NCI-H524 (cell line): ENCODE measurements at regions not wholly inside any gene's neighbourhood (a gene's known extent, or its start where the extent isn't known, plus 50 kb on each side); places are given as distances from the start of the nearest gene placed in this dataset.

Experiments
- DNase-seq, 2 experiments: peaks; one replicate each; lab custom pipeline; 2025; lab: John Stamatoyannopoulos, UW

DNA sequence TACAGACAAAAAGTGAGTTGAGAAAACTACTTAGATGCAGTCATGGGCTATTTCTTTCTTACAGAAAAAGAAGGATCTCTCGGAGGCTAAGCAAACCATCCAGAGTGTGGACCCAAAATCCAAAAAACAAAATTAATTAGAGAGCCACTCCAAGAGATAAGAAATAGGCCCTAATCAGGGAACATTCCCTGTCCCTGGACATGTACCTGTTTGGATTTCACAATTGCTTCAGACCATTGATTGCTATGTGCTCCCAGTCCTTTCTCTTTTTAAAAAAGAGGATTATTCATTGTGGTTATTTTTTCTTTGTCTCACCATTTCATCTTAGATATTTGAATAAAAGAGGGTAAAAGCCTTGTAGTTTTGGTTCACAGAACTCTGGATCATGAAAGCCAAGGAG is 549.9 kb downstream of the ETNK1 start:
- DNase-seq = no peak

DNA sequence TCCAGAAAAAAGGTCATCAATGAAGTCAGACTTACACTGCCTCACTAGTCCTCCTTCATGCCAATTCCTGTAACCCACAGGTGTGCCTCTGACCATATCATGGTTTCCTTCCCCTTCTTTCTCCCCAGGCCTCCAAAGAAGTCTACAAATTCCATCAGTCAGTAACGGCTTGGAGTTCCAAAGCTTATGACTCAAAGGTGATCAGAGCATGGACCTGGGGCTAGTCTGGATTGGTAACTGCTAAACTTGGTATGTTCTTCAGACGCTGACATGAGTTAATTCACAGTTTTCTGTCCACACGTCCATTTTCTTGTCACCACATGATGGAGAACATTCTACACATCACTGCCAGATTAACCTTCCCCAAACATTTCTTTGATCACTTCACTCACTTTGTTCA is 560.4 kb downstream of the ETNK1 start:
- DNase-seq = no peak

DNA sequence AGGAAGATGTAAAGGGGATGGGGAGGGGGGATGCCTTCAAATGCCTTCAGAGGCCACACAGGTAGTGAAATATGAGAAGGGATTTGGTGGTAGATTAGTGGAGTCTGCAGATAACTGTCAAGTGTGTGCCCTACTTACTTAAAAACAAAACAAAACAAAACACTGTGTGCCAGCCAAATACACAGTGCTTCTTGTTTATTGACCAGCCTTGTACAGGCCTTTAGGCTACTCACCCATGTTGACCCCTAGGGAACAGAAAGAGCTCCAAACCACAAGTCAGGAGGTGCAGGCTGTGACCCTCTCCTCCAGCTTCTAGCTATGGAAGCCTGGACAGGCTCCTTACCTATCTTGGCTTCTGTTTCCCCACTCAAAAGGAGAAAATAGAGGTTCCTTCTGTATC is 562.0 kb downstream of the ETNK1 start:
- DNase-seq = no peak

DNA sequence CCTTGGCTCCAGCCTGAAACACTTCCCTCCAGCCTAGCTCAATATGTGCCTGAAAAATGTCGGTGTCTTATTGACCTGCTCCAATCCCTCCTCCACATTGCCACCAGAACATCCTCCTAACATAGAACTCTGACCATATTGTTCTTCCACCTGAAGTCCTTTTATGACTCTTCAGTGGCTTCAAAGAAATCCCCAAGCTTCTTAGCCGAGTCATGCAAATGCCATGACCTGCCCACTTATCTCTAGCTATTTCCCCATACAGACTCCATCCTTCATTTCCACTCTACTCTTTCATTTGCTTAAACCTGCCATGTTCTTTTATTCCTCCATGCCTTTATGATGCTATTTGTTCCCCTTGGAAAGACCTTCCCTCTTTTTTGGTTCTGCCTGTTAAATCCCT is 568.6 kb downstream of the ETNK1 start:
- no peak for DNase-seq

DNA sequence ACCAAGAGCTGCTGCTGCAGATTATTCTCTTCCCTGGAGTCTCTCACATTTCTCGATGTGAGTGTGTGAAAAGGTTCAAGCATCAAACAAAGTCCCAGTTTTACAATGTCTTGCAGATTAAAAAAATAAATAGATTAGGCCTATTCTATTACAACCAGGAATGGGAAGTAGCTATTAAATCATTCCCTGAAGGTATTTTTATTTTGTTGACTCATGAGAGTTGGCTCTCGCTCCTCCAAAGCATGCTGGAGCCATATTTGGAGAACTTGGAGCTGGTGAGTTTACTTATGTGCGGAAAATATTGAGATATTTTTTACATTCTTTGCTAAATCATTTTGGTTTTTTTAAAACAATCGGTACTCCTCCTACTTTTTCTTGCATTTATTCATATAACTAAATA is 572.3 kb downstream of the ETNK1 start:
- no peak for DNase-seq

DNA sequence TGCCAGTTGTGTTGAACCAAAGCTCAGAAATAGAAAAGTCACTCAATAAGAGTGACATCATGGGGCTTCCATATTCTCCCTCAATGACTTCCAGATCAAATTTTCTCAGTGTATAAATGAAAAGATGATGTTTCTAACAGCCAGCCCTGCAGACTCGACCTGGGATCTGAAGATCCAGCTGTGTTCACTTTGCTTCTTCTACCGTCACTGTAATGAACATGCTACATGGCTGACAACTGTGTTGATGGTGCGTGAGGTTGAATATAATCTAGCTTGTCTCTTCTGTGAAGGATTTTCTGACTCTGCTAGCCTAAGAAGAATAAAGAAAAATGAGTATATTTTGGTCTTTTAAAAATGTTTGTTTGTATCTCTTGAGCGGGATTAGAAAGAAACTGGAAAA is 577.8 kb downstream of the ETNK1 start:
- DNase-seq = no peak

DNA sequence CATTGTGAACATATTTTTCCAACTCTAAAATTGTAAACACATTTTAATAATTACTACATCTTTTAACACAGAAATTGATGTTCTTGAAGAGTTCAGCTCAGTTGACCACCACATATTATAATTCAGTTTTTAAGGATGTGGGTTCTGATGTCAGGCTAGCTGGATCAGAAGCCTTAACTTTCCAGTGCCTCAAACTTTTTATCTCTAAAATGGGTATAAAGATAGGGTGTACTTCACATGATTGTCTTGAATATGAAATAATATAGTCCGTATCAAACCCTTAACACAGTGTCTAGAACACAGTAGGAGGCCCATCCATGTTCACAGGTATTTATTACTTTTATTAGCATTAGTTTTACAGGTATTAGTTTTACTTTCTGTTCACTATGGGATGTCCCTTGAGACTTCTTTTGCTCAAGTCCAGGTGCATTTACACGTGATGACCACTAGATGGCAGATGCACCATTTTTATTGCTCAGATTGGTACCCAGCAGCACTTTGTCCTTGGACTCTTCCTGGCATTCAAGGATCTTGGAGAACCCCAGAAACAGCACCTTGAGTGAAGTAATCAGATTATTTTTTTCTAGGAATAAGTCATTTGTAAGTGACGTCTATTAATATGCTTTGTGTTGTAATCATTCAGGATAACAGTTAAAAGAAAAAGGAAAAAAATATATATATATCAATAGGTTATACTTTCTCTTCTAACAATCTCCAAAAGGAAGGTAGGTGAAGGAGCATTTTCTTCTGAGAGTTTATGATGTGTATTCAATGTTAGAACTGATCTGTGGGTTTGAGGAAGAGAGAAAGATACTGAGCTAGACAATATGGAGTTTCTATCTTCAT is 580.2 kb downstream of the ETNK1 start:
- DNase-seq = peak; percentile 45 to 73

DNA sequence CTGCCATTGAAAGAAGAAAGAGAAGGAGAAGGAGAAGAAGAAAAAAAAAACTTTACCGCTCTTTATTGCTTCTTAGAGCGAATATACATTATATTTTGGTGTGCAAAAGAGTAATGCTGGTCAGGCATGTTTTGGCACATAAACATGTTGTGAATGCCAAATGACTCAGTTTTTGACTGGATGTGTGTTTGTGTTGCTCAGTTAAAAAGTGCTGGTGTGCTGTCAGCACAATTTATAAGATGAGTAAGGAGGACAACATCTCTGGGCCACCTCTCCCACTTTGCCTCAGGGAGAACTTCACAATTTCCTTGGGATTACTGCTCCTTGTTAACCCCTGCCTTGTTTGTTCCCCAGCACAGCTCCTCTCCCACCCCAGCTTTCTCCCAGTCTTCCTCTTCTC is 584.8 kb downstream of the ETNK1 start:
- no peak for DNase-seq

DNA sequence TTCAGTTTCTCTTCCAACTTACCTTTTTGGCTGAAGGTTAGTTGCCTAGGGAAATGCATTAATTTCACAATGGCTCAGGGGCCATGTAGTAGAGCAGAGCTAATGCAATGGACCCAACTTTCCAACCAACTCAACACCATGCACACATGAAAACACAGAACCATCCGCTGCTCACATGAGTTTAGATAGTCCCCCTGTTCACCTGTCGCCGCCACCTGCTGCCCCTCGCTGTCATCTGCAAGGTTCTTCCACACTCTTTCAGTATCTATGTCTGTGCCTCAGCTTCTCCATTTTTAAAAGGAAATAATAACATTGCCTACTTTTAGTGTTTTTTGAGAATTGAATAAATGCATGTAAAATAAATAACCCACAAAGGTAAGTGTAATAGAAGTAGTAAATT is 585.6 kb downstream of the ETNK1 start:
- no peak for DNase-seq

DNA sequence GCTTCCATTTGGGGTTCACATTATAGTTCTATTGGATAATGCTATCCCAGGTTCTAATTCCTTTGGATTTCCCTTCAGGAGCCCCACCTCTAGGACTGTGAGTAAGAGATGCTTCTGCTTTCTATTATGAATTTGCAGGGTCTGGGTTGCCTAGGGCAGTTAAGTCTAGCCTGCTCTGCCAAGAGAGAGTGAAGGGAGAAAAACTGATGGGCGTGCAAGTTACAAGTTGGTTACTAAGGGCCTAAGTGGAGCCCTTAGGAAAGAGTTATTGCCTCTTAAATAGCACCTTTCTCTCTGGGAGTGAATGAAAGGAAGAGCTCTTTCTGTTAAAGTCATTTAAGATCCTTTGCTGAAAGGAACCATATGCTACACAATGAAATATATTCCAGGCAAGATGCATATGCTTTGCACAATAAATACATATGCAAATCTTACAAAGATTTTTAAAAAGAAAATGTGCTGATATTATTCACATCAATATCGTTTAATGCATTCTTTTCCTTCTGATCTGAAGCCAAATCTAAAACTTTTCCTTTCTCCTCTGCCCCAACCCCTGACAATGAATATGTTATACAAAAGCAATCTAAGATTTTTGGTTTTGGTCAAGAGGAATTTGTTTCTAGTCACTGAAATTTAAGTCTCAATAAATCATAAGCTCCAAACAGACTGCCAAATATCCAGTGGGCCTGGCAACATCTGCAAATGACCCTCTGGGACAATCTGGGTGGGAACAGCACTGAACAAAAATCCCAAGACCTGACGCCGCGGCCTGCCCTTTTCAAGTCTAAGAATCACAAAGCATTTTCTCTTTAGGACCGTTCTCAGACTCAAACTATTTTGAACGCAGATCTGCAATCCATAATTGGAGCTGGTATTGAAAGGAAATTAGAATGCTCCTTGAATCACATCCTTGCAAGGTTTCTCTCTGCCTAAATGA is 586.7 kb downstream of the ETNK1 start:
- DNase-seq = no peak

DNA sequence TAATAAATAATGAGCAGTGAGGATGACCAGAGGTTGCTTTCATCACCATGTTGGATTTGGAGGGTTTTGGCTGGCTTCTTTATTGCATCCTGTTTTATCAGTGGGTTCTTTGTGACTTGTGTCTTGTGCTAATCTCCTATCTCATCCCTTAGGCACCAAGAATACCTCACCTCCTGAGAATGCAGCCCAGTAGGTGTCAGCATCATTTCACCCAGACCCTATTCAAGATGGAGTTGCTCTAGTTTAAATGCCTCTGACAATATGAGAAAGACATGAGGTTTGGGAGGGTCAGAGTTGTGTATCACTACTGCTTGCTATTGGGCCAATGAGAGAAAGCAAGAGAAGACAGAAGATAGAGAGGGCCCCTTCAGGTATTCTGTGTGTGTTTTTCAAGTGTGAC is 592.2 kb downstream of the ETNK1 start:
- peak; percentile 28 to 31 for DNase-seq

DNA sequence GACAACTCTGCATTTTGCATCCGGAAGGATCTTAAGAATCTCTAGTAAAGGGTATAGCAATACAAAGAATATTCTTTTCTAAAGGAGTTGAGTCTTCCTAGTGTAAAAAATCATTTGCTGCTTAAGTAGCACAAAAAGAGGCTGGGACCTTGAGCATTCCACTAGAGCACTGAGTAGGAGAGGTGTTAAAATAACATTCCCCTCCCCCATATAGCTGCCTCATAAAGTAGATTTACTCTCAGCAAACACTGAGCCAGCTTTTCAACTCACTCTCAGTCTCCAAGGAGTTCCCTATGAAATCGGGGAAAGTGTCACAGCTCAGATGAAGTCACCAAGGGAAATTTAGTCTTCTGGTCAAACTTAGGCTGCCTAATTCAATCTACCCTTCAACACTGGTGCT is 592.7 kb downstream of the ETNK1 start:
- no peak for DNase-seq

DNA sequence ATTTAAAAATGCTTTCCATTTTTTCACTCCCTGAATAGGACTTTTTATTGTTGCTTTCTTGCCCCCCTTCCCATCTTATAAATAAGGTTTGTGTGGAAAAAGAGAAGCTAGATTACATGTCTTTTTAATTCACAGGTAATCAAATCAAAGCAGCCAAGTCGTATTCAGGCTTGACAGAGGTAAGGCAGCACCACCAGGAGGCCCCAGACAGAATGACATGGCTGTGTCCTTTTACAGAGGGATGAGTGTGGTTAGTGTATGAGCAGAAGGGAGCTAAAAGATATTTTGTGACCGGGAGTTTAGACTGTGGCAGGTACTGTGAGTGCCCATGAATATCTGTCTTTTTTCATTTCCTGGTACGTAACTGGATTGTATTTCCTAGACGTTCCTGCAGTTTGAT is 596.1 kb downstream of the ETNK1 start:
- DNase-seq = peak in 1 of 2 experiments; percentile 32

DNA sequence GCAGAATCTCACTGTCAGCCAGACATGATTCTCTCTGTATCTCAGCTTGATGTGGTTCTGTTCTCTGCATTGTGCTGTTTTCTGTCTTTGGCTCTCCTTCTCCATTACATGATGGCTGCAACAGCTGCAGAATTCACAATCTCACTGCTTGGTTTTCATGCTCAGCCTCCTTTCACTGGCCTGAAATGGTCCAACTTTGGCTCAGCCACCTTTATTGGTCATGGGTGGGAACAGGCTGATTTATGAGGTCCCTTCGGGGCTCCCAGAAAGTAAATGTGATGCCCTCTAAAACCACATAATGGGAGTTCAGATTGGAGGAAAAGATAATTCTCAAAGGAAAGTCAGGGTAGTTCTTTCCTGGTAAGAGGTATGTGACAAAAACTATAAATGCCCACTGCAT is 597.0 kb downstream of the ETNK1 start:
- no peak for DNase-seq

DNA sequence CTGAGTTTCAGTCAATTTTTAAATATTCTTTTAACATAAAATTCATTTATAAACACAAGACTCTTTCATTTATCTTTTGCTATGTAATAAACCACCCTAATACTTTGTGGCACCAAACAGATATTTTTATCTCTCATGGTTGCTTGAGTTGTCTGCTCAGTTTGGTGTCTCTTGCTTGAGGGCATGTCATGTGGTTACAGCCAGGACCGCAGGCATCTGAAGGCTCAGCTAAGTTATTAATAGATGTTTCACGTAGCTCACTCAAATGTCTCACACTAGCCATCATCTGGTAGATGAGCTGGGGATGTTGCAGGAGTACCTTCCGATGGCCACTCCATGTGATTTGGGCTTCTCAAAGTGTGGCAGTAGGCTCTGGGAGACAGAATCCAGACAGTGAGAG is 597.8 kb downstream of the ETNK1 start:
- DNase-seq = no peak

DNA sequence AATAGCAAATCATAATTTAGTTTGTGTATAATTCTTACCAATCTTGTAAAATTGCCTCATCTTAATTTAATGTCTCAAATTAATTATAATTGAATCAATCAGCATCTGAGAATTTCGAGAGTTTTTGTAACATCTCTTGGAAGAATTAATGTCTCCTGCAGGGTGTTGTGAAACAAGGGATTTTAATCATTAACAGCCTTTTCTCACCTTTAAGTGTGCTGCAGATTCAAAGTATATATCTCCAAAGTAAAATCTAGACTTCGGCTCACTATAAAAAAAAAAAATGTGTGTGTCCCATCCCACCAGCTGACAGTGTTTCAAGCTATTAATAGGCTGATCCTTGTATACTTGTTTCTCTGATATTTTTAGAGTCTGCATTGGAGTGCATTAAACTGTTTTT is 603.1 kb downstream of the ETNK1 start:
- DNase-seq = no peak

DNA sequence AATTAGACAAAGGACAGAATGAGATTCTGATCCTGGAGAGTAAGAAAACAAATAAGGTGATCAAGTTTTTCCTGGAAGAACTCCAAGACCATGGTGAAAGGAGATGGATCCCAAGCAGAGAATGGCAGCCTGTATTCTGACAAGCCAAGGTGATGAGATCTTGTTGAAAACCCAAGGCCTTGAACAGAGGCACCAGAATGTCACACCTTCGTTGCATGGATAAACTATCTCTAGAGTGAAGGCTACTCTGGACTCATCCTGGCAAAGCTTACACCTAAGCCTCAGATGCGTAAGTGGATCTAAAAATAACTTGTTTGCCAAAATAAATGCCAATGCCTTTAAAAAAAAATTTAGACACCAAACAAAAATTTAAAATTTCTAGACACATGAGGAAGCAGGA is 605.9 kb downstream of the ETNK1 start:
- no peak for DNase-seq

DNA sequence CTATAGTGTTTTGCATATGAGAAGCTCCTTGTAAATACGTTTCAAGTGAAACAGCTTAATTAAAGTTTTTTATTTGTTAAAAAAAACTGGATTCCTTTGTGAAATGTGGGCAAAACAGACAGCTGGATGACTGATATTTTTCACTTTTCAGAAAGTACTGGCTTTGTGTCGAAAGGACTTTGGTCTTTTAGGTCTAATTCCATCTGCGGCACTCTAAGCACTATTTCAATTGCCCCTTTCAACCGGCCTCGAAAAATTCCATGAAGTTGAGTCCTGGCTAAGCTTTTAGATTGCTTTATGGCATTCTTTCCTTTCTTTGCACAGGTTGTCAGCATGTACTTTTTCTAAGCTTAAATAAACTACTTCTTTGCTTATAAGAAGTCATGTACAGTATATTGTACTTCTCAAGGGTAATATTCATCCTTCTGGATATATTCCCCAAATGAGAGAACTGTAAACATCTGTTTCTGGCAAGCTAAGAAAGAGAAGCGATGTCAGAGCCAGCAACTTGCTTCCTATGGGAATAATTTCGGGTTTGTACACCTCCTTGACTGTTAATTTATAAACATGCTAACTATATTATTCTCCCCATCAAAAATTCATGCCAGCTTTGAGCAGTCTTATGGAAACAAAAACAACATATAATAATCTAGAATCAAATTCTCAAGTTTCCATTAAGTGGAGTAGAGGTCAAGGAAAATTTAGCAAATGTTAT is 611.3 kb downstream of the ETNK1 start:
- no peak for DNase-seq

DNA sequence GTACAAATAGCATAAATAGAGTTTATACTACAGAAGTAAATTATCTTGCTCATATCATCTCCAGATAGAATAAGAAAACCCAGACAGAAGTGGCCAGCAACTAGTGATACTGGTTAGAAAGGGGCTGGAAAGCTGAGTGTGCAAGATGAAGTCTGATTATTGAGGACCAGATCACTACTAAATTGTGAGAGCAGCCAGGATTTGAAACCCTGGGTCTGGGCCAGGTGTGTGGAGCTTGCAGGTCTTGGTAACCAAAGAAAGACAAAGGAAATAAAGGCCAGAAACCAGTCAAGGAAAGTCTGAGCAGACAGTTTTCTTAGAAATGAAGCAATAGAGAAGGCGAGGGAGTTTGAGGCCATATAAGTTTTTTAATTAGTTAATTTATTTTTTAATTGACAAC is 611.8 kb downstream of the ETNK1 start:
- no peak for DNase-seq

DNA sequence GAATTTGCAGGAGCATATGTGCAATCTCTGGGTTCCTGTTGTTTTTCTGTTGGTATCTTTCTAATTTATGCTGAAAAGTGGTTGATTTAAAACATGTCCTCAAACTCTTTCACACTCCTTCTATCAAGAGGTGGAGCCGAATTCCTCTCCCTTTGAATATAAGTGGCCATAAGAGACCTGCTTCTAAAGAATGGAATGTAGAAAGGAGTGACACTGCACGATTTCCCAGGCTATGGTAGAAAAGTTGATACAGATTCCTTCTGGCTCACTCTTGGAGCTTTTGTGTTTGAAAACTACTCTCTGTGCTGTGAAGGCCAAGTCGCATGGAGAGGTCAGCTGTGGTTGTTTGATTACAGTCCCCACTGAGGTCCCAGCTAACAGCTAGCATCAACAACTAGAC is 613.2 kb downstream of the ETNK1 start:
- DNase-seq = no peak

DNA sequence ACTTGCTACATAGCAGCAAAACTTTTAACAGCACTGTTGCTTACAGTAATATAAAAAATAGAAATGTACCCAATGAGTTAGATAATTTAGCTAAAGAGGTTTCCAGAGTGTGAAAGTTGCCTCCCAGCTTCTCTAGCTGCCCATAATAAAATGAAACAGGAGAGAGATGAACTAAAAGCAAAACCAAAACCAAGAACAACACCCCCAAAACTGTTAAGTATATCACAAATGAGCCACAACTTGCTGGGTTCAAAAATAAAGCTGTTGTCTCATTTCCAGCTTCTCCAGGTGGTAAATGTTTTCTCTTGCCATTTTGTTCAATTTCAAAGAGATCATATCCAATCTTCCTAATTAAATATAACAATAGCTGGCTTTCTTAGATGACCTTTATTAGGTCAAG is 614.0 kb downstream of the ETNK1 start:
- DNase-seq = no peak

DNA sequence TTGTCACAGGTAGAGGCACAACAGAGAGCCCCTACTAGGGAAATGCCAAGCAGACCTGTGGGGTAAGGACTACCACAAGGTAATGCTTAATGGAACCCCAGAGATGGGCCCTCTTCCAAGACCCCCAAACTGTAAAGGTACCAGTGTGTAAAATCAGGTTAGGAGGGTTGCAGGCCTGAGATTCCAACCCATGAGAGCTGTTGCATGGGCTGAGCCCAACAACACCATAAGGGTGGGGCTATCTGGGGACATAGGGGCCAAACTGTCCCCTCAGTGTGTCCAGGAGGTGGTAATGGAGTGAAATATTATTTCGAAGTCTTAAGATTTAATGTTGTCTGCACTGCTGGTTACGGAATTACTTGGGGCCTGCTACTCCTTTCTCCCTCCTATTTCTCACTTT is 620.2 kb downstream of the ETNK1 start:
- DNase-seq = no peak

DNA sequence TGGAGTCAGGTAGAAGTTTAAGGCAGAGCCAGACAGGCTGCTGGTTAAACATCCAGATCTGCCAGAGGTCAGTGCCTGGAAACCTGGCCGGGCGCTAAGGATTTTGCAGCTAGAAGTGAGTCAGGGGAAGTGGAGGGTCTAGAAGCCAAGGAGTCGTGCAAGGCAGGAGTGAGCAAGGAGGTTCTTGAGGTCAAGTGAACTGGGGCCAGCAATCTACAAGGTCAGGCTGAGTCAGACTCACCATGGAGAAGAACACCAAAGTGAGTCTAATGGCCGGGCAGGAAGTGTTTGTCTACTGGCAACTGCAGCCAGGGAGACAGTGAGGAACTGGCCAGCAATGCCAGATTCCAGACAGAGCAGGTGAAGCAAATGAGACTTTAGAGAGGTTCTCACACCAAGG is 628.2 kb downstream of the ETNK1 start:
- no peak for DNase-seq
